Kidney epithelial cell (primary cell): ENCODE measurements at regions not wholly inside any gene's neighbourhood (a gene's known extent, or its start where the extent isn't known, plus 50 kb on each side); places are given as distances from the start of the nearest gene placed in this dataset.

Experiments used
- DNase-seq: peaks from one replicate; pipeline ENCODE4 v3.0.0-alpha.2; 2010; ENCODE audit warnings: low read depth
- H3K27me3 ChIP-seq: 2 replicates; pipeline ENCODE4 v1.6.0; 2011; ENCODE audit warnings: low read length; ENCODE audit not compliant: control insufficient read depth, insufficient read depth
- H3K36me3 ChIP-seq: 2 replicates; pipeline ENCODE4 v1.5.1; 2011; ENCODE audit warnings: low read length; ENCODE audit not compliant: control insufficient read depth, insufficient read depth
- H3K4me3 ChIP-seq: 2 replicates; pipeline ENCODE4 v1.5.1; 2011; ENCODE audit warnings: low read depth, mild to moderate bottlenecking, control low read depth, low read length
- TF ChIP-seq, protein P1 (sequence below): IDR thresholded peaks from 2 replicates; pipeline ENCODE4 v1.5.1; 2011; ENCODE audit warnings: mild to moderate bottlenecking, moderate library complexity, low read length, control low read depth, inconsistent platforms; ENCODE audit not compliant: insufficient read depth, poor library complexity, severe bottlenecking

DNA sequence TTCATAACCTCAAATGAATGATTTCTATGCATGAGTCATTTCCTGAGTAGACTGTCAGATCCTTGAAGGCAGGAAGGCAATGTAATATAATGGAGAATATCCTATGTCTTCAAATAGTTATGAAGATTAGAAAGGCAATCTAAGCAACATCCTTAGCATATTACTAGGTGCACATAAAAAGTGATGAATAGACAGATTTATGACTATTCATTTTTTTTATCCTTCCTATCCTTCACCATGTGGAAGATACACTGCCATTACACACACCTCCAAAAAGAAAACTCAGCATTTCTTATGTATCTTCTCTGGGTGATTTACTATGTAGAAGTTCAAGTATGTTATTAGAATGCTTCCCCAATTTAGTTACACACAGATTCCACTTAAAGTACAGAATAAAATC is 126.4 kb upstream of the MAF start:
- H3K36me3 ChIP-seq: no peaks in the 10 kb centered on the region
- DNase-seq: no peak
- H3K27me3 ChIP-seq: no peaks in the 10 kb centered on the region
- TF ChIP-seq, protein P1, sequence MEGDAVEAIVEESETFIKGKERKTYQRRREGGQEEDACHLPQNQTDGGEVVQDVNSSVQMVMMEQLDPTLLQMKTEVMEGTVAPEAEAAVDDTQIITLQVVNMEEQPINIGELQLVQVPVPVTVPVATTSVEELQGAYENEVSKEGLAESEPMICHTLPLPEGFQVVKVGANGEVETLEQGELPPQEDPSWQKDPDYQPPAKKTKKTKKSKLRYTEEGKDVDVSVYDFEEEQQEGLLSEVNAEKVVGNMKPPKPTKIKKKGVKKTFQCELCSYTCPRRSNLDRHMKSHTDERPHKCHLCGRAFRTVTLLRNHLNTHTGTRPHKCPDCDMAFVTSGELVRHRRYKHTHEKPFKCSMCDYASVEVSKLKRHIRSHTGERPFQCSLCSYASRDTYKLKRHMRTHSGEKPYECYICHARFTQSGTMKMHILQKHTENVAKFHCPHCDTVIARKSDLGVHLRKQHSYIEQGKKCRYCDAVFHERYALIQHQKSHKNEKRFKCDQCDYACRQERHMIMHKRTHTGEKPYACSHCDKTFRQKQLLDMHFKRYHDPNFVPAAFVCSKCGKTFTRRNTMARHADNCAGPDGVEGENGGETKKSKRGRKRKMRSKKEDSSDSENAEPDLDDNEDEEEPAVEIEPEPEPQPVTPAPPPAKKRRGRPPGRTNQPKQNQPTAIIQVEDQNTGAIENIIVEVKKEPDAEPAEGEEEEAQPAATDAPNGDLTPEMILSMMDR: no peak
- H3K4me3 ChIP-seq: no peak overlapping the region

GRCh38 chr16:79725051-79725450 is 124.5 kb upstream of the MAF start:
- Histone ChIP-seq H3K4me3 (no peak overlapping the region), H3K36me3 (no peaks in the 10 kb centered on the region), H3K27me3 (no peaks in the 10 kb centered on the region)
- DNase-seq: no peak
- TF ChIP-seq, protein P1: no peak

- no peak overlapping the region for H3K4me3 ChIP-seq
- DNase-seq: no peak
- H3K36me3 ChIP-seq: no peaks in the 10 kb centered on the region
- TF ChIP-seq, protein P1: no peak
- H3K27me3 ChIP-seq: no peaks in the 10 kb centered on the region
Measured at GRCh38 chr16:79723583-79724168, 123.1 kb upstream of the MAF start.

DNA sequence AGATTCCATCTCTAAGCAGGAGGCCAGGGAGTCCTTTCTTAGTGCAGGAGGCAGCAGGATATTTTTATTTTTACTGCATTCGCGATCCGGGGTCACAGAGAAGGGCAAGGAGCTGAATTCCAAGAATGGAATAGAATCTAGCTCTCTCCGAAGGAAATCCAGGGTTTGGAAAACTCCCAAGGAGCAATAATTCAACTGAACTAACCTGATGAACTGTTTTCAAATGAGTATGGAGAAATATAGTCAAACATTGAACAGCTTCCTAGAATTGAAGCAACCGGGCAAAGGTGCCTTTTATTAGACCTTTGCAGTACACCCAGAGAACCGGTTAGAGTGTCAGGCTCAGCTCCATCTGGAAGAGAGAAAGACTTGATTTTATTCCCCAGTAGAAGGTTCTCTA is 120.7 kb upstream of the MAF start:
- Histone ChIP-seq H3K36me3 (no peaks in the 10 kb centered on the region), H3K27me3 (no peaks in the 10 kb centered on the region), H3K4me3 (no peak overlapping the region)
- no peak for DNase-seq
- TF ChIP-seq, protein P1: no peak

GRCh38 chr16:79717333-79718137 is 117.0 kb upstream of the MAF start:
- no peak for DNase-seq
- TF ChIP-seq, protein P1: no peak
- Histone ChIP-seq H3K27me3 (no peaks in the 10 kb centered on the region), H3K4me3 (no peak overlapping the region), H3K36me3 (no peaks in the 10 kb centered on the region)
